GM19240 (cell line): ENCODE measurements at regions not wholly inside any gene's neighbourhood (a gene's known extent, or its start where the extent isn't known, plus 50 kb on each side); places are given as distances from the start of the nearest gene placed in this dataset.
"Not testable (repeated sequence)": the region's sequence is repeated elsewhere in the genome, so short reads cannot be mapped to it uniquely, and the experiment has no call there.

Experiments
- DNase-seq: peaks from one replicate; pipeline ENCODE4 v3.0.0; 2011; ENCODE audit warnings: low spot score; ENCODE audit not compliant: insufficient read length

GRCh38 chr22:25281675-25282345 lies 62.4 kb downstream of the CRYBB2 start:
- DNase-seq = no peak

GRCh38 chr22:25282346-25282670 lies 62.9 kb downstream of the CRYBB2 start:
- no peak for DNase-seq

- DNase-seq = no peak
These were observed 63.5 kb downstream of the CRYBB2 start for GRCh38 chr22:25282671-25283561.

- DNase-seq = not testable (repeated sequence)
These were observed 69.0 kb downstream of the CRYBB2 start for GRCh38 chr22:25288481-25288880.

GRCh38 chr22:25301912-25302311 lies 82.5 kb downstream of the CRYBB2 start:
- DNase-seq = not testable (repeated sequence)

GRCh38 chr22:25309586-25309985 lies 90.1 kb downstream of the CRYBB2 start:
- not testable (repeated sequence) for DNase-seq

- not testable (repeated sequence) for DNase-seq
These were observed 92.5 kb downstream of the CRYBB2 start for GRCh38 chr22:25311924-25312323.

GRCh38 chr22:25318081-25318823 lies 98.8 kb downstream of the CRYBB2 start:
- DNase-seq = no peak

GRCh38 chr22:25327018-25327755 lies 107.7 kb downstream of the CRYBB2 start:
- DNase-seq = no peak

GRCh38 chr22:25331050-25331449 lies 111.6 kb downstream of the CRYBB2 start:
- DNase-seq = no peak

GRCh38 chr22:25331911-25332310 lies 112.5 kb downstream of the CRYBB2 start:
- DNase-seq = not testable (repeated sequence)

- DNase-seq = no peak
These were observed 112.9 kb downstream of the CRYBB2 start for GRCh38 chr22:25332386-25332785.

GRCh38 chr22:25334162-25334490 lies 114.7 kb downstream of the CRYBB2 start:
- no peak for DNase-seq

- not testable (repeated sequence) for DNase-seq
These were observed 115.2 kb downstream of the CRYBB2 start for GRCh38 chr22:25334631-25335030.

- not testable (repeated sequence) for DNase-seq
These were observed 115.8 kb downstream of the CRYBB2 start for GRCh38 chr22:25335276-25335675.

- DNase-seq = not testable (repeated sequence)
These were observed 121.1 kb downstream of the CRYBB2 start for GRCh38 chr22:25340536-25340935.

GRCh38 chr22:25344366-25344765 lies 124.9 kb downstream of the CRYBB2 start:
- not testable (repeated sequence) for DNase-seq

- no peak for DNase-seq
These were observed 127.7 kb downstream of the CRYBB2 start for GRCh38 chr22:25346859-25347751.

- DNase-seq = no peak
These were observed 128.3 kb downstream of the CRYBB2 start for GRCh38 chr22:25347752-25348102.

GRCh38 chr22:25348391-25348790 lies 129.0 kb downstream of the CRYBB2 start:
- no peak for DNase-seq
